ENCODE measurements at regions not wholly inside any gene's neighbourhood (a gene's known extent, or its start where the extent isn't known, plus 50 kb on each side); places are given as distances from the start of the nearest gene placed in this dataset.

- Histone ChIP-seq H3K27ac (ENCODE audit: low read length) (no peak overlapping the region), H3K27me3 (ENCODE audit: low read depth, low read length) (no peaks in the 10 kb centered on the region), H3K4me2 (ENCODE audit: low read length) (no peak overlapping the region), H3K9me3 (ENCODE audit: insufficient read depth, low read length) (no peaks in the 10 kb centered on the region), H2AFZ (ENCODE audit: low read depth, low read length) (no peak overlapping the region), H3K79me2 (ENCODE audit: low read length) (no peaks in the 10 kb centered on the region), H3K4me3 (ENCODE audit: low read length) (no peak overlapping the region), H3K36me3 (replicated peaks; ENCODE audit: low read depth, low read length) (no peaks in the 10 kb centered on the region), H4K20me1 (ENCODE audit: insufficient read depth, low read length) (no peaks in the 10 kb centered on the region), H3K9ac (ENCODE audit: low read length) (no peak overlapping the region), H3K4me1 (ENCODE audit: low read length) (no peaks in the 10 kb centered on the region)
- no peak for TF ChIP-seq CTCF (IDR thresholded peaks at IDR 0.05; ENCODE audit: low read depth, low read length)
- no peak for TF ChIP-seq EZH2phosphoT487 (IDR thresholded peaks at IDR 0.05; ENCODE audit: low read depth)
These were observed 252.4 kb upstream of the SEMA3A start for GRCh38 chr7:84446991-84447480.

GRCh38 chr7:84425702-84426259, 231.2 kb upstream of the SEMA3A start:
- Histone ChIP-seq H2AFZ (ENCODE audit: low read depth, low read length) (no peak overlapping the region), H4K20me1 (ENCODE audit: insufficient read depth, low read length) (no peaks in the 10 kb centered on the region), H3K4me1 (ENCODE audit: low read length) (no peaks in the 10 kb centered on the region), H3K4me2 (ENCODE audit: low read length) (no peak overlapping the region), H3K9ac (ENCODE audit: low read length) (no peak overlapping the region), H3K27me3 (ENCODE audit: low read depth, low read length) (no peaks in the 10 kb centered on the region), H3K4me3 (ENCODE audit: low read length) (no peak overlapping the region), H3K79me2 (ENCODE audit: low read length) (no peaks in the 10 kb centered on the region), H3K27ac (ENCODE audit: low read length) (no peak overlapping the region), H3K36me3 (replicated peaks; ENCODE audit: low read depth, low read length) (no peaks in the 10 kb centered on the region), H3K9me3 (ENCODE audit: insufficient read depth, low read length) (no peaks in the 10 kb centered on the region)
- TF ChIP-seq EZH2phosphoT487 (IDR thresholded peaks at IDR 0.05; ENCODE audit: low read depth) = no peak

GRCh38 chr7:84422790-84423189, 228.2 kb upstream of the SEMA3A start:
- no peak overlapping the region for H2AFZ ChIP-seq (ENCODE audit: low read depth, low read length)
- no peaks in the 10 kb centered on the region for H3K4me1 ChIP-seq (ENCODE audit: low read length)
- TF ChIP-seq CTCF (IDR thresholded peaks at IDR 0.05; ENCODE audit: low read depth, low read length) (no peak), EZH2phosphoT487 (IDR thresholded peaks at IDR 0.05; ENCODE audit: low read depth) (no peak)
- no peak overlapping the region for H3K4me2 ChIP-seq (ENCODE audit: low read length)
- H4K20me1 ChIP-seq (ENCODE audit: insufficient read depth, low read length) = no peaks in the 10 kb centered on the region
- no peaks in the 10 kb centered on the region for H3K79me2 ChIP-seq (ENCODE audit: low read length)
- H3K27ac ChIP-seq (ENCODE audit: low read length) = no peak overlapping the region
- H3K9me3 ChIP-seq (ENCODE audit: insufficient read depth, low read length) = peaks cover 8% of the 10 kb centered on the region; the same call in 1 of the 2 replicates
- H3K36me3 ChIP-seq (replicated peaks; ENCODE audit: low read depth, low read length) = no peaks in the 10 kb centered on the region
- no peak overlapping the region for H3K9ac ChIP-seq (ENCODE audit: low read length)
- H3K27me3 ChIP-seq (ENCODE audit: low read depth, low read length) = no peaks in the 10 kb centered on the region
- no peak overlapping the region for H3K4me3 ChIP-seq (ENCODE audit: low read length)

- Histone ChIP-seq H3K4me1 (ENCODE audit: low read length) (no peaks in the 10 kb centered on the region), H3K9ac (ENCODE audit: low read length) (no peak overlapping the region), H3K9me3 (ENCODE audit: insufficient read depth, low read length) (peaks cover 3% of the 10 kb centered on the region; the same call in 1 of the 2 replicates), H3K4me2 (ENCODE audit: low read length) (no peak overlapping the region), H4K20me1 (ENCODE audit: insufficient read depth, low read length) (no peaks in the 10 kb centered on the region), H3K4me3 (ENCODE audit: low read length) (no peak overlapping the region), H2AFZ (ENCODE audit: low read depth, low read length) (no peak overlapping the region), H3K27ac (ENCODE audit: low read length) (no peak overlapping the region), H3K79me2 (ENCODE audit: low read length) (no peaks in the 10 kb centered on the region), H3K36me3 (replicated peaks; ENCODE audit: low read depth, low read length) (no peaks in the 10 kb centered on the region), H3K27me3 (ENCODE audit: low read depth, low read length) (no peaks in the 10 kb centered on the region)
- TF ChIP-seq EZH2phosphoT487 (IDR thresholded peaks at IDR 0.05; ENCODE audit: low read depth) (no peak), CTCF (IDR thresholded peaks at IDR 0.05; ENCODE audit: low read depth, low read length) (no peak)
These were observed 217.8 kb upstream of the SEMA3A start for GRCh38 chr7:84412161-84412969.

All from OCI-LY3 (cell line).